Mammary epithelial cell (primary cell): ENCODE measurements at regions not wholly inside any gene's neighbourhood (a gene's known extent, or its start where the extent isn't known, plus 50 kb on each side); places are given as distances from the start of the nearest gene placed in this dataset.

Experiments used
- CTCF ChIP-seq, 2 donors: IDR thresholded peaks in 1 of 2; conservative IDR thresholded peaks in 1 of 2; 2 replicates each; pipeline ENCODE4 v1.5.1; 2011 to 2012; ENCODE audit warnings: inconsistent platforms in 2 of 2, low read length in 2 of 2, mild to moderate bottlenecking in 2 of 2, control low read depth in 1 of 2, low read depth in 1 of 2; ENCODE audit not compliant: insufficient read depth in 1 of 2; ENCODE audit errors: extremely low read depth in 1 of 2
- EZH2 ChIP-seq: IDR thresholded peaks from 2 replicates; pipeline ENCODE4 v1.6.1; 2012; ENCODE audit warnings: low read length, inconsistent platforms, borderline replicate concordance

- TF ChIP-seq CTCF (conservative IDR thresholded peaks at IDR 0.05 in 1 of 2, IDR thresholded peaks at IDR 0.05 in 1 of 2; ENCODE audit: extremely low read depth in 1 of 2, insufficient read depth in 1 of 2, low read depth in 1 of 2, low read length in 2 of 2) (no peak), EZH2 (no peak)
Measured at GRCh38 chr16:62701426-62701825, 665.2 kb upstream of the CDH8 start.
